ENCODE measurements at regions not wholly inside any gene's neighbourhood (a gene's known extent, or its start where the extent isn't known, plus 50 kb on each side); places are given as distances from the start of the nearest gene placed in this dataset.

DNA sequence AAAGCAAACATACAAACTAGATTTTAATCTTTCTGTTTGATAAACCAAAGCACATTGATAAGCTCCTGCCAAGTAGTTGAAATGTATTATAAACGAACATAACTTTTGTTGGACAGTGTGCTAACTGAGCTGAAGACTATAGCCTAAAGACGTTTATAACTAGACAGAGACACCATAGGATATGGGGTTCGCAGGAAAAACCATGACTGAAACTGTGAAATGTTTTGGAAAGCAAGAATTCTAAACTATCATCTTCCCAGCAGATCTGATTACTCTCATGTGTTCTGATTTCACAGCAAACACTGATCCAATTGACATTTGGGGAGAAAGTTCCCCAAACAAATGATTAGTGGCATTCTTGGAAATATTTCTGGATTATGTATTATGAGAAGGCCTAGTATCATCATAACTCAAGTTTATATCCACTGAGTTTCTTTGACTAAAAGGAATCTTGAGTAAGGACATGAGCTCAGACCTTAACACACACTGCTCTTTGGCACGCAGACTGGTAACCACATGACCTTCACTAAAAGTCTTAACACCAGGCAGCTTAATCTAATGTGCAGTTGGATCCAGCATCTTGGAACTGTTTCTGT lies 375.2 kb downstream of the ZNF608 start:
- TF ChIP-seq, protein P1, sequence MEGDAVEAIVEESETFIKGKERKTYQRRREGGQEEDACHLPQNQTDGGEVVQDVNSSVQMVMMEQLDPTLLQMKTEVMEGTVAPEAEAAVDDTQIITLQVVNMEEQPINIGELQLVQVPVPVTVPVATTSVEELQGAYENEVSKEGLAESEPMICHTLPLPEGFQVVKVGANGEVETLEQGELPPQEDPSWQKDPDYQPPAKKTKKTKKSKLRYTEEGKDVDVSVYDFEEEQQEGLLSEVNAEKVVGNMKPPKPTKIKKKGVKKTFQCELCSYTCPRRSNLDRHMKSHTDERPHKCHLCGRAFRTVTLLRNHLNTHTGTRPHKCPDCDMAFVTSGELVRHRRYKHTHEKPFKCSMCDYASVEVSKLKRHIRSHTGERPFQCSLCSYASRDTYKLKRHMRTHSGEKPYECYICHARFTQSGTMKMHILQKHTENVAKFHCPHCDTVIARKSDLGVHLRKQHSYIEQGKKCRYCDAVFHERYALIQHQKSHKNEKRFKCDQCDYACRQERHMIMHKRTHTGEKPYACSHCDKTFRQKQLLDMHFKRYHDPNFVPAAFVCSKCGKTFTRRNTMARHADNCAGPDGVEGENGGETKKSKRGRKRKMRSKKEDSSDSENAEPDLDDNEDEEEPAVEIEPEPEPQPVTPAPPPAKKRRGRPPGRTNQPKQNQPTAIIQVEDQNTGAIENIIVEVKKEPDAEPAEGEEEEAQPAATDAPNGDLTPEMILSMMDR (conservative IDR thresholded peaks at IDR 0.05; ENCODE audit: low read length), result no peak
- no peak for TF ChIP-seq EZH2phosphoT487 (IDR thresholded peaks at IDR 0.05; ENCODE audit: borderline replicate concordance, low read depth, low read length)
- no TSS peak for BruUV-seq (replicated peaks)
- no peak overlapping the region for H3K4me2 ChIP-seq (ENCODE audit: low read length)
- no peaks in the 10 kb centered on the region for H3K36me3 ChIP-seq (ENCODE audit: insufficient read depth, low read length)
- no peaks in the 10 kb centered on the region for H3K9me2 ChIP-seq (ENCODE audit: insufficient read depth, low read length)
- H2AFZ ChIP-seq (ENCODE audit: low read length), result no peak overlapping the region
- ChIA-PET CTCF (ENCODE audit: unreplicated experiment) (no interaction called here), POLR2A (interaction anchor here (0.6 to 0.7 kb wide), 2 partner anchors 18 to 1398 kb away, joined by 3 read pairs; no protein-coding TSS in a partner anchor)
- H3K9me3 ChIP-seq (ENCODE audit: low read length), result no peaks in the 10 kb centered on the region
- H4K20me1 ChIP-seq (ENCODE audit: insufficient read depth, low read length), result no peaks in the 10 kb centered on the region
- no peak overlapping the region for H3K4me3 ChIP-seq (ENCODE audit: low read depth, low read length, poor library complexity, severe bottlenecking)
- H3K4me1 ChIP-seq (ENCODE audit: insufficient read depth, low read length, poor library complexity, severe bottlenecking), result no peaks in the 10 kb centered on the region
- H3K79me2 ChIP-seq (ENCODE audit: insufficient read depth, low read depth, low read length), result no peaks in the 10 kb centered on the region
- DNase-seq (ENCODE audit: low spot score), result no peak
- intact Hi-C loops (cut with micrococcal nuclease; ENCODE audit: unreplicated experiment), result no loop called here
- H3K27ac ChIP-seq (ENCODE audit: low read depth, low read length, poor library complexity, severe bottlenecking), result no peak overlapping the region

DNA sequence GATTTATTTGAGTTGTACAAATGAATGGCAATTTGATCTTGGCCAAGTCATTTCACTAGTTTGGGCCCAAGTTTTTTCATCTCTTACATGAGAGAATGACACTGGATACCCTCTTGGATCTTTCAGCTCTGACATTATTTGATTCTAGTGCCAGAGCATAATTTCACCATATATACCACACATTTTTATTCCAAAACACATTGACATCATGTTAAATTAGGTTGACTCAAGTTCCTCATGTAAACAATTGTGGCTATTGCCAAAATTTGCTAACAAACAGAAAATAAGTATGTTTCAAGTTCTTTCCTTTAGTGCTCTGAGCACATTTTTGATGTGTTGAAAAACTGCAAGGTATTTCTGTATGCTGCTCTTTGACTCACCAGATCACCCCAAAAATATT lies 375.8 kb downstream of the ZNF608 start:
- Histone ChIP-seq H2AFZ (ENCODE audit: low read length) (no peak overlapping the region), H3K4me1 (ENCODE audit: insufficient read depth, low read length, poor library complexity, severe bottlenecking) (no peaks in the 10 kb centered on the region), H4K20me1 (ENCODE audit: insufficient read depth, low read length) (no peaks in the 10 kb centered on the region), H3K9me3 (ENCODE audit: low read length) (no peaks in the 10 kb centered on the region), H3K36me3 (ENCODE audit: insufficient read depth, low read length) (no peaks in the 10 kb centered on the region), H3K4me2 (ENCODE audit: low read length) (no peak overlapping the region), H3K9me2 (ENCODE audit: insufficient read depth, low read length) (no peaks in the 10 kb centered on the region), H3K27ac (ENCODE audit: low read depth, low read length, poor library complexity, severe bottlenecking) (no peak overlapping the region), H3K79me2 (ENCODE audit: insufficient read depth, low read depth, low read length) (no peaks in the 10 kb centered on the region), H3K4me3 (ENCODE audit: low read depth, low read length, poor library complexity, severe bottlenecking) (no peak overlapping the region)
- BruUV-seq (replicated peaks), result no TSS peak
- TF ChIP-seq, protein P1 (conservative IDR thresholded peaks at IDR 0.05; ENCODE audit: low read length), result no peak
- TF ChIP-seq EZH2phosphoT487 (IDR thresholded peaks at IDR 0.05; ENCODE audit: borderline replicate concordance, low read depth, low read length), result no peak
- DNase-seq (ENCODE audit: low spot score), result no peak
- ChIA-PET POLR2A (interaction anchor here (0.7 to 1.7 kb wide), 2 partner anchors 8 to 1398 kb away, joined by 3 to 4 read pairs; no protein-coding TSS in a partner anchor), CTCF (ENCODE audit: unreplicated experiment) (no interaction called here)
- intact Hi-C loops (cut with micrococcal nuclease; ENCODE audit: unreplicated experiment), result no loop called here

DNA sequence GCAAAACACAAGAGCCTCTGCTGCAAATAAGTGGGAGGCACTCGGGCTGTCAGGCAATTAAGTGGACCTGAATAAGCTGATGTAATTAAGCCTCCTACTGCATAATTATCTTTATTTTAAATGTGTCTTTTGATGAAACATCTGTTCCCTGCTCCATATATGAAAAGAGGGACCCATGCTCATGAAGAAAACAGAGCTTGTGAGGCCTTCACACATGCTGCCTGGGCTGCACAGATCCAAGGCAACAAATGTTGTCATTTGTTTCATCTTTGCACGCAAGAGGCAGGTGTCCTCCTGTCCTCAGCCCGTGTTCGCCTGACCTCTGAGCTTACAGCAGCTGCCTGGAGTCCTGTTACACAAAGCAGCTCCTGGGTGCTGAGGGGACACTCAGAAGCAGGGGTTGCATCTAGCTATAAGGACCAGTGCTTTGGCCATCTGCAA lies 381.1 kb downstream of the ZNF608 start:
- no peak overlapping the region for H3K4me3 ChIP-seq (ENCODE audit: low read depth, low read length, poor library complexity, severe bottlenecking)
- no peaks in the 10 kb centered on the region for H3K79me2 ChIP-seq (ENCODE audit: insufficient read depth, low read depth, low read length)
- BruUV-seq (replicated peaks), result no TSS peak
- H2AFZ ChIP-seq (ENCODE audit: low read length), result no peak overlapping the region
- POLR2A ChIA-PET, result interaction anchor here (0.6 to 1.1 kb wide), 6 partner anchors 12 to 652 kb away, joined by 3 to 5 read pairs (median 3); no protein-coding TSS in a partner anchor
- H4K20me1 ChIP-seq (ENCODE audit: insufficient read depth, low read length), result no peaks in the 10 kb centered on the region
- CTCF ChIA-PET (ENCODE audit: unreplicated experiment), result no interaction called here
- H3K4me2 ChIP-seq (ENCODE audit: low read length), result no peak overlapping the region
- no peaks in the 10 kb centered on the region for H3K9me2 ChIP-seq (ENCODE audit: insufficient read depth, low read length)
- H3K4me1 ChIP-seq (ENCODE audit: insufficient read depth, low read length, poor library complexity, severe bottlenecking), result no peaks in the 10 kb centered on the region
- no peaks in the 10 kb centered on the region for H3K36me3 ChIP-seq (ENCODE audit: insufficient read depth, low read length)
- DNase-seq (ENCODE audit: low spot score), result no peak
- intact Hi-C loops (cut with micrococcal nuclease; ENCODE audit: unreplicated experiment), result no loop called here
- no peak overlapping the region for H3K27ac ChIP-seq (ENCODE audit: low read depth, low read length, poor library complexity, severe bottlenecking)
- no peak for TF ChIP-seq EZH2phosphoT487 (IDR thresholded peaks at IDR 0.05; ENCODE audit: borderline replicate concordance, low read depth, low read length)
- TF ChIP-seq, protein P1 (conservative IDR thresholded peaks at IDR 0.05; ENCODE audit: low read length), result no peak
- H3K9me3 ChIP-seq (ENCODE audit: low read length), result no peaks in the 10 kb centered on the region
